Lung (tissue), 11 donors: ENCODE measurements at regions not wholly inside any gene's neighbourhood (a gene's known extent, or its start where the extent isn't known, plus 50 kb on each side); places are given as distances from the start of the nearest gene placed in this dataset.
A peak's percentile ranks its signal among the peaks of the same experiment; 100 is the strongest.

Experiments used
- ATAC-seq: fragments of 200-7000 bp; cut with Tn5 transposase; one replicate; pipeline ENCODE4 v1.9.1; 2020; ENCODE audit warnings: moderate number of reproducible peaks; ENCODE audit not compliant: insufficient read depth, low FRiP score
- DNase-seq, 3 donors: peaks; one replicate each; pipeline ENCODE4 v3.0.0-alpha.2; 2013 to 2017
- H3K27ac ChIP-seq, 2 donors: one replicate each; pipeline ENCODE4 v1.5.1; 2013; ENCODE audit warnings: mild to moderate bottlenecking in 2 of 2, moderate library complexity in 2 of 2, control low read depth in 1 of 2, inconsistent platforms in 1 of 2, low read depth in 1 of 2, low read length in 1 of 2
- H3K27me3 ChIP-seq, 3 donors: one replicate each; pipeline ENCODE4 v1.5.1; 2013; ENCODE audit warnings: low read length in 2 of 3; ENCODE audit not compliant: control insufficient read depth in 3 of 3, insufficient read depth in 3 of 3
- H3K36me3 ChIP-seq, 4 donors: one replicate each; pipeline ENCODE4 v1.5.1; 2013; ENCODE audit warnings: low read length in 4 of 4, mild to moderate bottlenecking in 1 of 4, moderate library complexity in 1 of 4; ENCODE audit not compliant: control insufficient read depth in 4 of 4, insufficient read depth in 4 of 4
- H3K4me1 ChIP-seq, 5 donors: one replicate each; pipeline ENCODE4 v1.5.1; 2013; ENCODE audit warnings: low read length in 5 of 5, mild to moderate bottlenecking in 2 of 5, moderate library complexity in 1 of 5; ENCODE audit not compliant: control insufficient read depth in 5 of 5, insufficient read depth in 5 of 5
- H3K4me3 ChIP-seq: one replicate; pipeline ENCODE4 v1.5.1; 2013; ENCODE audit warnings: mild to moderate bottlenecking, control low read depth, moderate library complexity
- H3K9ac ChIP-seq, 2 donors: one replicate each; pipeline ENCODE4 v1.5.1; 2013; ENCODE audit warnings: low read length in 2 of 2, control low read depth in 1 of 2; ENCODE audit not compliant: insufficient read depth in 1 of 2
- H3K9me3 ChIP-seq, 4 donors: one replicate each; pipeline ENCODE4 v1.5.1; 2013; ENCODE audit warnings: low read length in 3 of 4, mild to moderate bottlenecking in 1 of 4, moderate library complexity in 1 of 4; ENCODE audit not compliant: control insufficient read depth in 4 of 4, insufficient read depth in 3 of 4
- CTCF ChIP-seq: IDR thresholded peaks from 2 replicates; pipeline ENCODE4 v1.5.1; 2012; ENCODE audit warnings: mild to moderate bottlenecking; ENCODE audit errors: control extremely low read depth, extremely low read depth
- WGBS, 2 donors: extraction: QIAGEN DNeasy Blood & Tissue Kit; methylation state at CpG; one replicate each; pipeline ENCODE4 v1.1.7; 2013; 5-methylcytosine and 5-hydroxymethylcytosine counted together
- donor health status: control.
- donor health status: control.
- donor health status: Bipolar disorder and iron deficiency.
- donor health status: healthy.
- donor health status: DM: yes; HTN: yes; CAD: no.

GRCh38 chr18:1995041-1995612, 576.2 kb downstream of the METTL4 start:
- H3K4me3 ChIP-seq = no peak overlapping the region
- WGBS, 2 donors = 34 to 37% methylated on average over 1 of the region's 1 CpG
- no peaks in the 10 kb centered on the region for H3K4me1 ChIP-seq
- no peaks in the 10 kb centered on the region for H3K27me3 ChIP-seq
- H3K36me3 ChIP-seq = no peaks in the 10 kb centered on the region
- TF ChIP-seq CTCF = no peak
- DNase-seq (peak in 2 of 3 donors; percentile 13 to 48), ATAC-seq (no peak)
- no peak overlapping the region for H3K9ac ChIP-seq
- no peak overlapping the region for H3K27ac ChIP-seq
- H3K9me3 ChIP-seq = no peaks in the 10 kb centered on the region

DNA sequence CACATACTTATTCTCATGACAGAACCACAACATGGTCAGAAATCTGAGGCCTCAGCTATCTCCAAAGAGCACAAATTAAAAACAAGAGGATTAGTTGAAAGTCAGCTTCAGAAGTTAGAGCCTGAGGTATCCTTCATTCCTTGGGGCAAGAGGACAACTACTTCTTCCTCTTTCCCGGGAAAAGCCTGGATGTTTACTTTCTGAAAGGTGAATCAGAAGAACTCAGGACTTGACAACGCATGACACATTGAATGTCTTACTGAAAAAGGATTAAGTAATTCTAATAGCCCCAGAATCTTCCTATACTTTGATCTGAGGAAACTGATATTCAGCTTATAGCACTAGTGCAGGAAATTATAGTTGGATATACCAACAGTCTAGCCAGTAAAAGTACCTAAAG, 573.2 kb downstream of the METTL4 start:
- H3K27me3 ChIP-seq = no peaks in the 10 kb centered on the region
- H3K9ac ChIP-seq = no peak overlapping the region
- ATAC-seq = no peak
- H3K4me1 ChIP-seq = peaks cover 0 to 7% (median 3%) of the 10 kb centered on the region in 5 donors
- no peak for DNase-seq
- H3K4me3 ChIP-seq = no peak overlapping the region
- WGBS, 2 donors = 69 to 75% methylated on average over 2 of the region's 2 CpGs
- no peak for TF ChIP-seq CTCF
- H3K9me3 ChIP-seq = no peaks in the 10 kb centered on the region
- H3K27ac ChIP-seq = no peak overlapping the region
- H3K36me3 ChIP-seq = no peaks in the 10 kb centered on the region

- H3K9me3 ChIP-seq = no peaks in the 10 kb centered on the region
- no peaks in the 10 kb centered on the region for H3K27me3 ChIP-seq
- 93% methylated on average over 3 of the region's 3 CpGs for WGBS, 2 donors
- DNase-seq (no peak), ATAC-seq (no peak)
- no peak overlapping the region for H3K9ac ChIP-seq
- H3K4me3 ChIP-seq = no peak overlapping the region
- H3K36me3 ChIP-seq = no peaks in the 10 kb centered on the region
- no peak overlapping the region for H3K27ac ChIP-seq
- TF ChIP-seq CTCF = no peak
- H3K4me1 ChIP-seq = peaks cover 0 to 7% (median 3%) of the 10 kb centered on the region in 5 donors
These were observed 571.9 kb downstream of the METTL4 start for GRCh38 chr18:1999387-1999786.

DNA sequence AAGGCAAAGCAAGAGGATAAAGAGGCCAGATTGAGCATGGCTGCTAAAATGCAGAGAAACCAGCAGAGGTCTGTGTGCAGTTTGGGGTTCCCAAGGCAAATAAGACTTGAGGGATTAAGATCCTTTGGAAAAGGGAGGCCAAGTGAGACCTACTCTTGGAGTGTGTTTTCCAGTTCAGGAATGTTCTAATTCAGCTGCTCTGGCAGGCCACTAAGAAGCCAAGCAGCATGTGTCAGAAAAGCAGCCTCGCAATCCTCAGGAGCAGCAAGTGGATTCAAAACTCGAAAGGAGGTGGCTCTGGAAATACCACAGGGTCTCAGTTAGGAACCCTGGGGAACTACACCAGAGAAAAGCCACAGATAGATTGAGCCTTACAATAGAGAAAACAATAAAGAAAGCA, 569.2 kb downstream of the METTL4 start:
- TF ChIP-seq CTCF = no peak
- Histone ChIP-seq H3K27ac (peak overlapping the region in 1 of 2 donors; percentile 5), H3K9ac (no peak overlapping the region), H3K4me1 (peaks cover 0 to 7% (median 3%) of the 10 kb centered on the region in 5 donors), H3K9me3 (no peaks in the 10 kb centered on the region), H3K27me3 (no peaks in the 10 kb centered on the region), H3K4me3 (no peak overlapping the region), H3K36me3 (no peaks in the 10 kb centered on the region)
- peak; percentile 12 to 19 (median 13) for DNase-seq
- 60 to 70% methylated on average over 2 of the region's 2 CpGs for WGBS, 2 donors
- no peak for ATAC-seq
